ENCODE measurements at regions not wholly inside any gene's neighbourhood (a gene's known extent, or its start where the extent isn't known, plus 50 kb on each side); places are given as distances from the start of the nearest gene placed in this dataset.

DNA sequence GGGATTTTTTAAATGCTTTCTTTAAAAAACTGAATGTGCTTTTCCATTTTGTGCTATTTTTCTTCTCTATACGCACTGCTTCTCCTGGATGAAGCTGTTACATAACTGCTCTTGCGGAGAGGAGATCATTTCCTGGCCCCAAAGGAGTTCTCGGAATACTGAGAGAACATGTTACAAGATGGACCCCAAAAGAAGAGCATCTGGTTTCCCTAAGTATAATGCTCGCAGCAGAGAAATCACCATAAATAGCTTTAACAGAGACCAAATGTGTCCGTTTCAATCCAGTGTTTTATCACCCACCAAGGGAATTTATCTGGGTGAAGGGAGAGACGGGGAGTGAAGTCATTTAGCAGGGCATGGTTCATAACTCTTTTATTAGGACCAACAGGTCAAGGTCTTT is 80.1 kb downstream of the RBM43 start:
- no TSS peak for BruUV-seq (replicated peaks)
- H3K36me3 ChIP-seq (ENCODE audit: control insufficient read depth, insufficient read depth, low read length) = no peaks in the 10 kb centered on the region
- no peak overlapping the region for H3K4me3 ChIP-seq (ENCODE audit: low read depth in 2 of 2, low read length in 2 of 2)
- no peaks in the 10 kb centered on the region for H3K27me3 ChIP-seq (ENCODE audit: control insufficient read depth, insufficient read depth, low read length)
- no peaks in the 10 kb centered on the region for H3K4me1 ChIP-seq (ENCODE audit: control insufficient read depth, insufficient read depth, low read length)
- DNase-seq (ENCODE audit: low read depth, low spot score) (no peak), ATAC-seq (no peak)
- POLR2A ChIA-PET = no interaction called here
- intact Hi-C loops (cut with micrococcal nuclease; ENCODE audit: unreplicated experiment) (no loop called here), in situ Hi-C loops (cut with HindIII; ENCODE audit: low pct_unique_long_range_greater_than_20kb, low sequenced_read_pairs) (no loop called here)
- no peak overlapping the region for H3K27ac ChIP-seq (ENCODE audit: low read length)
- TF ChIP-seq POLR2AphosphoS5 (IDR thresholded peaks at IDR 0.05; ENCODE audit: low read depth, low read length) (no peak), TCF7L2 (IDR thresholded peaks at IDR 0.05; ENCODE audit: low read depth, low read length) (no peak), REST (IDR thresholded peaks at IDR 0.05; ENCODE audit: insufficient read depth in 1 of 2, low read depth in 2 of 2, low read length in 1 of 2) (no peak), SIN3A (IDR thresholded peaks at IDR 0.05; ENCODE audit: borderline replicate concordance, insufficient read depth, low read depth, low read length) (no peak)
- TF ChIP-seq, protein P1, sequence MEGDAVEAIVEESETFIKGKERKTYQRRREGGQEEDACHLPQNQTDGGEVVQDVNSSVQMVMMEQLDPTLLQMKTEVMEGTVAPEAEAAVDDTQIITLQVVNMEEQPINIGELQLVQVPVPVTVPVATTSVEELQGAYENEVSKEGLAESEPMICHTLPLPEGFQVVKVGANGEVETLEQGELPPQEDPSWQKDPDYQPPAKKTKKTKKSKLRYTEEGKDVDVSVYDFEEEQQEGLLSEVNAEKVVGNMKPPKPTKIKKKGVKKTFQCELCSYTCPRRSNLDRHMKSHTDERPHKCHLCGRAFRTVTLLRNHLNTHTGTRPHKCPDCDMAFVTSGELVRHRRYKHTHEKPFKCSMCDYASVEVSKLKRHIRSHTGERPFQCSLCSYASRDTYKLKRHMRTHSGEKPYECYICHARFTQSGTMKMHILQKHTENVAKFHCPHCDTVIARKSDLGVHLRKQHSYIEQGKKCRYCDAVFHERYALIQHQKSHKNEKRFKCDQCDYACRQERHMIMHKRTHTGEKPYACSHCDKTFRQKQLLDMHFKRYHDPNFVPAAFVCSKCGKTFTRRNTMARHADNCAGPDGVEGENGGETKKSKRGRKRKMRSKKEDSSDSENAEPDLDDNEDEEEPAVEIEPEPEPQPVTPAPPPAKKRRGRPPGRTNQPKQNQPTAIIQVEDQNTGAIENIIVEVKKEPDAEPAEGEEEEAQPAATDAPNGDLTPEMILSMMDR (IDR thresholded peaks at IDR 0.05) = no peak
- CTCF ChIA-PET = no interaction called here
- H3K9me3 ChIP-seq (ENCODE audit: control insufficient read depth, insufficient read depth, low read depth, low read length) = no peaks in the 10 kb centered on the region

DNA sequence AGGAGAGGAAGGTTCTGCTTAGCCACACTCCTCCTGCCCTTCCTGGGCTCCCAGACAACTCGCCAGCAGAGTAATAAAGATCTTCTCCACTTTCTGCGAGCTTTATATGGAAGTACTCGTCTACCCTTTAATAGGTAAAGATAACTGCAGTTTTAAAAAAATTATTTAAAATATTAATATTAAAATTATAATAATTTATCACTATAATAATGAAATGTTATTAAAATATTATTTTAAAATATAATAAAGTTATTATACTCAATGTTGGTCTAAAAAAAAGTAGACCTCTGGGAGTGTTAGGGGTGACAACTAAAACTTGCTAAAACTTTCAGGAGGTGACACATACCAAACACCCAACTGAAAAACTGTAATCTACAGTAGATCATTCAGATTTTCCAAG is 81.5 kb downstream of the RBM43 start:
- intact Hi-C loops (cut with micrococcal nuclease; ENCODE audit: unreplicated experiment) (no loop called here), in situ Hi-C loops (cut with HindIII; ENCODE audit: low pct_unique_long_range_greater_than_20kb, low sequenced_read_pairs) (no loop called here)
- ATAC-seq (no peak), DNase-seq (ENCODE audit: low read depth, low spot score) (no peak)
- TF ChIP-seq TCF7L2 (IDR thresholded peaks at IDR 0.05; ENCODE audit: low read depth, low read length) = no peak
- no peak for TF ChIP-seq POLR2AphosphoS5 (IDR thresholded peaks at IDR 0.05; ENCODE audit: low read depth, low read length)
- TF ChIP-seq, protein P1 (IDR thresholded peaks at IDR 0.05) = no peak
- TF ChIP-seq SIN3A (IDR thresholded peaks at IDR 0.05; ENCODE audit: borderline replicate concordance, insufficient read depth, low read depth, low read length) = no peak
- TF ChIP-seq REST (IDR thresholded peaks at IDR 0.05; ENCODE audit: insufficient read depth in 1 of 2, low read depth in 2 of 2, low read length in 1 of 2) = no peak
- Histone ChIP-seq H3K36me3 (ENCODE audit: control insufficient read depth, insufficient read depth, low read length) (no peaks in the 10 kb centered on the region), H3K4me1 (ENCODE audit: control insufficient read depth, insufficient read depth, low read length) (no peaks in the 10 kb centered on the region), H3K9me3 (ENCODE audit: control insufficient read depth, insufficient read depth, low read depth, low read length) (no peaks in the 10 kb centered on the region), H3K27me3 (ENCODE audit: control insufficient read depth, insufficient read depth, low read length) (no peaks in the 10 kb centered on the region), H3K27ac (ENCODE audit: low read length) (no peak overlapping the region), H3K4me3 (ENCODE audit: low read depth in 2 of 2, low read length in 2 of 2) (no peak overlapping the region)
- ChIA-PET POLR2A (no interaction called here), CTCF (no interaction called here)
- no TSS peak for BruUV-seq (replicated peaks)
